HG02840 (cell line): ENCODE measurements at regions not wholly inside any gene's neighbourhood (a gene's known extent, or its start where the extent isn't known, plus 50 kb on each side); places are given as distances from the start of the nearest gene placed in this dataset.
"Not testable (repeated sequence)": the region's sequence is repeated elsewhere in the genome, so short reads cannot be mapped to it uniquely, and the experiment has no call there.

Experiments
- ATAC-seq: cut with Tn5 transposase; IDR thresholded peaks from one replicate; pipeline ENCODE4 v1.9.1; 2021; ENCODE audit warnings: mild to moderate bottlenecking, moderate library complexity, moderate number of reproducible peaks; ENCODE audit not compliant: unreplicated experiment, low FRiP score

GRCh38 chr17:20633268-20634059, 53.9 kb downstream of the CDRT15L2 start:
- ATAC-seq = not testable (repeated sequence)

GRCh38 chr17:20640147-20640546, 60.6 kb downstream of the CDRT15L2 start:
- ATAC-seq = not testable (repeated sequence)

GRCh38 chr17:20646661-20647272, 67.2 kb downstream of the CDRT15L2 start:
- not testable (repeated sequence) for ATAC-seq

GRCh38 chr17:20649097-20649767, 69.7 kb downstream of the CDRT15L2 start:
- ATAC-seq = peak; percentile 86

- not testable (repeated sequence) for ATAC-seq
Measured at GRCh38 chr17:20651022-20651421, 71.5 kb downstream of the CDRT15L2 start.

- not testable (repeated sequence) for ATAC-seq
Measured at GRCh38 chr17:20651736-20652135, 72.2 kb downstream of the CDRT15L2 start.

- ATAC-seq = not testable (repeated sequence)
Measured at GRCh38 chr17:20653391-20653790, 73.9 kb downstream of the CDRT15L2 start.

- not testable (repeated sequence) for ATAC-seq
Measured at GRCh38 chr17:20654114-20654513, 74.6 kb downstream of the CDRT15L2 start.

- not testable (repeated sequence) for ATAC-seq
Measured at GRCh38 chr17:20654575-20654974, 75.1 kb downstream of the CDRT15L2 start.

GRCh38 chr17:20665103-20665955, 85.8 kb downstream of the CDRT15L2 start:
- peak; percentile 64 for ATAC-seq

- not testable (repeated sequence) for ATAC-seq
Measured at GRCh38 chr17:20666689-20667088, 87.2 kb downstream of the CDRT15L2 start.

GRCh38 chr17:20667712-20668111, 88.2 kb downstream of the CDRT15L2 start:
- not testable (repeated sequence) for ATAC-seq

- ATAC-seq = not testable (repeated sequence)
Measured at GRCh38 chr17:20668316-20668715, 88.8 kb downstream of the CDRT15L2 start.

GRCh38 chr17:20668868-20669267, 89.3 kb downstream of the CDRT15L2 start:
- not testable (repeated sequence) for ATAC-seq

GRCh38 chr17:20670506-20670905, 91.0 kb downstream of the CDRT15L2 start:
- not testable (repeated sequence) for ATAC-seq

GRCh38 chr17:20674374-20674773, 94.8 kb downstream of the CDRT15L2 start:
- ATAC-seq = not testable (repeated sequence)

- not testable (repeated sequence) for ATAC-seq
Measured at GRCh38 chr17:20675707-20676106, 96.2 kb downstream of the CDRT15L2 start.

- not testable (repeated sequence) for ATAC-seq
Measured at GRCh38 chr17:20676656-20677055, 97.1 kb downstream of the CDRT15L2 start.

GRCh38 chr17:20677469-20677868, 97.9 kb downstream of the CDRT15L2 start:
- ATAC-seq = not testable (repeated sequence)

- ATAC-seq = not testable (repeated sequence)
Measured at GRCh38 chr17:20678424-20678823, 98.9 kb downstream of the CDRT15L2 start.
